M059J (cell line): ENCODE measurements at regions not wholly inside any gene's neighbourhood (a gene's known extent, or its start where the extent isn't known, plus 50 kb on each side); places are given as distances from the start of the nearest gene placed in this dataset.

Experiments used
- DNase-seq: peaks from one replicate; pipeline ENCODE4 v3.0.0-alpha.2; 2012; ENCODE audit warnings: low read depth

DNA sequence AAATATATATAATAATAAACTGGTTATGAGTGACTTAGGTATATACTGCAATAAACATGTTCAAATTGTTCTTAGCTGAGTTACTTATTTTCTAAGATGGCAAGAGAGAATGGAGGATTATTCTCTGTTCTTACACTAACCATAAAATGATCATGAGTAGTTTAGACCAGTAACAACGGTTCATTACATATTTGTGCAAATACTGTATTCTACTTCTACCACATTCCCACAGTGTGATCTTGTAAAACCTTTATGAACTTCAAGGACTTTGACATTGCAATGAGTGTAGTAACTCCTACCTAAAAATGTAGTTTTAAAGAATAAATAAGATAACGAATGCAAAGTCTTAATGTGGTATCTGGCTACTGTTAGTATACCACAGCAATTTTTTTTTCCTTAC, 353.7 kb upstream of the NCAM2 start:
- DNase-seq: no peak

DNA sequence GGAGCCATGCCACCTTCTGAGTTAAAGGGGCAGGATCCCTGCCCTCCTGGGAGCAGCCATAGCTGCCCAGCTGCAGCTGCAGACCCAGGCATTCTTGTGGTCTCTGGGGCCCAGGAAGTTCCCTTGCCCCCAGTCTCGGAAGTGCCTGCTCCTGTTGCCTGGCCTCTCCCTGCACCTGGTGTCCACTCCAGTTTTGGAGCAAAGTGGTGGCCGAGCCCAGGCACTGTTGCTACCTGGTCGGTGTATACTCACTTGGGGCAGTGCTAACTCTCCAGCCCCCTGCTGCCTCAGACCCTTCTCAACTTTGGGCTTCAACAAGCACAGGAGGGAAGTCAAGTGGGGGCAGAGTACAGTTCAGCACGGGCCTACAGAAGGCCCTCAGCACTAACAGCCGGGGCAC, 352.9 kb upstream of the NCAM2 start:
- no peak for DNase-seq

DNA sequence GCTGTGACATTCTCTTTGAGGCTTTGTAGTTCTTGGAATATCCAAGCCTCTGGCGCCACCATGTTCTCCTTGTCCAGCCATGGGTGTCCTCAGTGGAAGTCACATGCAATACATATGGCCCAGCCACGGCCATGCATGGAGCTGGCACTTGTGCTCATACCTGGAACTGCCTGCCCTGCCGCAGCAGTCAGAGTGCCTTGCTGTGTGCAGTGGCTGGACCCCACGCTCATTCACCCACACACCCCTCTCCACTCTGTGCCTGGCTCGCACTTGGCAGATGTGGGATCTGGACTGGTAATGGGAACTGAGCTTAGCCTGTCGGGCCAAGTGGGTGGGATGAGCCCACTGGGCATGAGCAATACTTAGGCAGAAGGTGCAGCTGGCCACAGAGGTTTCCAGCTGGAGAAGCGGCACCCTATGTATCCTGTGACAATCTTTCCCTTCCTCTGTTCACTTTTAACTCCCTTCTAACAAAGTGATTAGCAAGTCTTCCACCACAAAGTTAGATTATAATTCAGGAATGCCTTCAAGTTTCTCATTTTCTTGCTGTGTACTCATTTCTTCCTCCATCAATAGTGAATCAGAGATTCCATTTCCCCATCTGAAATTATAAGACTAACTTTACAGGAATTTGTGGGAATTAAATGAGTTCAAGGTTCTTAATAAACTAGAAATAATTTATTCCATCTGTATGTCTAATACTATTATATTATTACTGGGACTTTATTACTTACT, 351.6 kb upstream of the NCAM2 start:
- DNase-seq: no peak

DNA sequence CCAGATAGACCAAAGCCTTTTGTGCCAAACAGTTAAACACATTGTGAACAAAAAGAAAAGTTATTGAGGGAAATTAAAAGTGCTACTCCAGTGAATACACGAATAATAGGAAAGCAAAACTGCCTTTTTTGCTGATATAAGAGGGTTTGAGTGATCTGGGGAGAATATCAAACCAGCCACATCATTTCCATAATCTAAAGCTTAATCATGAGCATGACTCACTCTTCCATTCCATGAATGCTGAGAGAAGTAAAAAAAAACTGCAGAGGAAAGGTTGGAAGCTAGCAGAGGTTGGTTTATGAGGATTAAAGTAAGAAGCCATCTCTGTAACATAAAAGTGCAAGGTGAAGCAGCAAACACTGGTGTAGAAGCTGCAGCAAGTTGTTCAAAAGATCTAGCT, 350.6 kb upstream of the NCAM2 start:
- peak; percentile 8 for DNase-seq

DNA sequence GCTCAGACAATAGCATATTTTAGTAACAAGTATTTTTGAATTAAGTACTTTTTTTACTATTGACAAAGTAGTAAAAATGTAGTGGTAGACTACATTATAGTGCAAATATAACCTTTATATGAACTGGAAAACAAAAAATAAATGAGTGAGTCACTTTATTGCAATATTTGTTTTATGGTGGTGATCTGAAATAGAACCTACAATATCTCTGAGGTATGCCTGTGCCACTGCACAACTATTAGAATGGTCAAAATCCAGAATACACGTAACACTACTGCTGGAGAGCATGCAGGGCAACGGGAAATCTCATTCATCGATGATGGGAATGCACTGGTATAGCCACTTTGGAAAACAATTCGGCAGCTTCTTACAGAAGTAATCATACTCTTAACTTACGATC, 349.0 kb upstream of the NCAM2 start:
- no peak for DNase-seq

DNA sequence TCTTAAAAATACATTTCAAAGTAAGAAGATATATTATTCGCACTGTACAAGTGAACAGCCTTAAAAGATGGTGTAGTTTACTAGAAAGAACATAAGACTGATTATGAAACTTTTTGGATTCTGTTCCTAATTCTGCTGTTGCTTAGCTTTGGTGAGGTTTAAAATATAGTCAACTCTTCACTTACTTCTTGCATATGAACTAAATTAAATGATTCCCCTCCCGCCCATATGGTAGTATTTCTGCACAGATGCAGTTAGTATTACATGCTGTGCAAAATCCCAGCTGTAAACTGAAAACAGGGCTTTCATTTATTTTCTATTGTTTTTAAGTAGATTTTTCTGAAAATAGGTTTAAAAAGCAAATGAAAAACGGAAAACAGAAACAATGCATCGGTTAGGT, 345.4 kb upstream of the NCAM2 start:
- no peak for DNase-seq

DNA sequence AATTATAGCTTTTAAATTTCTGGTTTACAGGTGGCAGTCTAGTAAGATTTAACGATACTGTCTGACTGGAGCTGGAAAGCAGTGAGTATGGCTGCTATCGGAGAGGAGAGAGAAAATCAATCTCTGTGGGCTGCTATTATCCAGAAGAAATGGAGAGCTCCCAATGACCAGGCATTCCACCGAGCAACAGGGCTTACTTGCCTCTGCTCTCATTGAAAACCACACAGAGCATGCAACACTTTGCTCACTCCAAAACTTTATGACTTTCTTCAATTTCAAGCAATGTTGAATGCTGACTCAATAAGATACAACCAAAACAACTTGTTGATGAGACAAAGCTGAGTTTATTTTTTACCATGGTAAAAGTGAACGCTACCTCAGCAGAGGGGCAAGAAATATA, 337.0 kb upstream of the NCAM2 start:
- no peak for DNase-seq

DNA sequence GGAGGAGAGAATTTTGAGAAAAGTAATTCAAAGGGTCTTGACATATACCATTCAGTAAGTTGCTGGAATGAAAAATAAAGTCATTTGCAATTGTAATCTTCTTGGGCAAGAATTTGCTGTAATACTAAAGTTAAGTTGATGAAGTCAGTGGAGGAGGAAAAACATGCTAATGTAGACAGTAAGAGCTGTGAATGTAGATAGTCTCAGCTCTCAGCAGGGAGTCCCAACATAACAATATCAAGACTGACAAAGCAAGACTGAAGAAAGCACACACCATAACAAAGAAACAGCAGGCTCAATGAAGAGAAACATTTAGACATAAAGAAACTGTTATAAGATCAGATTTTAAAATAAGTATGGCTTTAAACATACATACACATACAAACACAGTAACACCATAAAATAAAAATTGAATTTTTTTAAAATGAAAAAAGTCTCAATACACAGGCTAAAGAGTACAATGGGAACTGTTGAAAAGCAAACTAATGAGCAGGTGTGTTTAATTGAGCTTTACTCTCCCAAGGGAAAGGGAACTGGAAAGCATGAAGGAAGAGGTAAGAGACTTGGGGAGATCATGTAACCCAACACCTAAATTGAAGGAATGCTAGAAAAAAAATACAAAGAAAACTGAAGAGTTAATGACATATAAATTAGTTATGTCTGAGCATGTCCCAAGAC, 336.3 kb upstream of the NCAM2 start:
- DNase-seq: no peak

DNA sequence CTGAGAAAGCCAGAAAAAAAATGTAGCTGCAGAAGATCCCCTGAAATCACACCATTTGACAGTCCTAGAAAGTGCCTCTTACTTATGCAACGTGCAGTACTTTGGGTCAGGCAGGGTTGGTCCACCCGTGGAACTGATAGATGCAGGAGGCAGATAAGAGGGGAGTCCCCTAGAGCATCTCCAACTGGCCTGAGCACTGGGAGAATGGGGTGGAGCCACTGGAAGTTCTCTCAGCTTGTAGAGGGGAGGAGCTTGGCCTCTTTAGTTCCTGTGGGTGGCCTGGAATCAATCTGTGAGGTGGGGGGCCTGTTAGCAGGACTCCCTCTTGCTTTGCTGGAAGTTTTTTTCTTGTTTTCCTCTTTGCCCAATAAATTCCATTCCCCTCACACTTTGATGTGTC, 335.7 kb upstream of the NCAM2 start:
- DNase-seq: no peak

DNA sequence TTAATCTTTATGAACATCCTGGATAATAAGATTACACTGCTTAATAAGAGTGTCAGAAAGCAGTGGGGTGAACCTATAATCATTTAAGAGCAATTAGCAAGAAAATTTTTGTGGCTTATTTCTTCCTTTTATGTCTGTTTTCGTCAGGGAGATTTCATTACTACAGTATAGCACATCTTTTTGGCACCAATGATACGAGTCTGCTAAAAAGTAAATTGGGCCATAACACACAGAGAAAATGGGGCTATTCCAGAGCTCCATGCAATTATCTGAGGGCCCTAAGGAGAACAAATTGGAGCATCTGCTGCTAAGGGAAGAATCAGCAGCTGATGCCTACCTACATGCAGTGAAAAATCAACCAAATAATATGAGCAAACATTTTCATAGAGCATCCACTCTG, 330.3 kb upstream of the NCAM2 start:
- DNase-seq: no peak

DNA sequence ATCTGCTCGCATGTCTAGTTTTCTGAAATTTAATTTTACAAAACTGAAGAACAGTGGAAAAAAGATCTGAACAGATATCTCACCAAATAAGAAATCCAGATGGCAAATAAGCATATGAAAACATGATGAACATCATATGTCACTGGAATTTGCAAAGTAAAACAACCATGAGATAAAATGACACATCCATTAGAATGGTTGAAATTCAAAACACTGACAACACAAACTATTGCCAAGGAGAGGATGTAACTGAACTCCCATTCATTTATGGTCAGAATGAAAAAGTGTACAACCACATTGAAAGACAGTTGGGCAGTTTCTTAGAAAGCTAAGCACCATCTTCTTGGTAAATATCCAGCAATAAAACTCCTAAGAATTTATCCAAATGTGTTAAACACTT, 312.7 kb upstream of the NCAM2 start:
- DNase-seq: no peak

DNA sequence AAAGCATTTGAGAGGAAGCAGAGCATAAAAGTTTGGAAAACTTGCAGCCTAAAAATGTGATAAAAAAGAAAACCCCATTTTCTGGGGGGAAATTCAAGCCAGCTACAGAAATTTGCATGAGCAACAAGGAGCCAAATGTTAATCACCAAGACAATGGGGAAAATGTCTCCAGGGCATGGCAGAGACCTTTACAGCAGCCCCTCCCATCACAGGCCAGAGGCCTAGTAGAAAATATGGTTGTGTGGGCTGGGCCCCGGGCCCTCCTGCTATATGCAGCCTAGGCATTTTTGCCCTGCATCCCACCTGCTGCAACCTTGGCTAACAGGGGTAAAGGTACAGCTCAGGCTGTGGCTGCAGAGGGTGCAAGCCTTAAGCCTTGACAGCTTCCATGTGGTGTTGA, 299.6 kb upstream of the NCAM2 start:
- DNase-seq: no peak

DNA sequence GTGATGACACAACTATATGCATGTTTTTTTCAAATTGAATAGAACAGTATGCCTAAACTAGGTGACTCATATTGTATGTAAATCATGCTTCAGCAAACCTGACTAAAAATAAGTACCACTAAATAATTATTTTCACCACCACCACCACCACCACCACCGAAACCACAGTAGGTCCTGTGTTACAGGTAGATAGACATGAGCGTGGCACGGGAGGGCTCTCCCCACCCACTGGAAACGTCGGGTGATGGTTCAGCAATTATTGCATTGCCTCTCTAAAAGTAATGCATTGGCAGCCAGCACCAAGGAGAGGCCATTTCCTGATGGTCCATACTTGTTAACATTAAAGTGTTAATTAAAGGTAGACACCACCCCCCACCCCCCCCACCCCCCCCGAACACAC, 297.0 kb upstream of the NCAM2 start:
- DNase-seq: no peak

DNA sequence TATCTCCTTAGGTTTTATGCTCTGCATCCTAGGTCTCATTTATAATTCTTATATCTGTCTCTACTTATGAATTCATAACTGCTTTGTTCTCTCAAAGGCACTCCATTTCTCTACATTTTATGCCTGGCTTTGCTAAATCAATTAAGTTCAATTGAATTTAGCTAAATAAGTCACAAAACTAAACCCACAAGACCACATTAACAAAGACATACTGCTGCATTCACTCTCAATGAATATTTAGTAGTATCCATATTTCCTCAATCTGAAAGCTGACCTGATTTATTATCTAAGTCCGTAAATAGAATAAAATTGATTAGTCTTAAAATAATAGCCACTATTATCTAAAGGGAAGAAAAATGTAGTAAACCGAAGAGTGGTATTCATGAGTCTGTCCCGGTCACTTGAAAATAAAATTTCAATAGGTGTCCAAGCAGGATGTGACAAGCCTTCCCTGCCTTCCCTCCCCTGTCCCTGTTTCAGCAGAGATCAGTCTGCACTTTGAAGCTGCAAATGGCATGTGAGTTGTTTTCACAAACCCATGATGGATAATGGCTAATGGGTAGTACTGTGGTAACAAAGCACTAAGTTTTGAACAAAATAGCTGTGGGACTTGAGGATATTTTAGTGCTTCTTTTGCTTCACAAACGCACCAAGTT, 295.0 kb upstream of the NCAM2 start:
- DNase-seq: no peak

DNA sequence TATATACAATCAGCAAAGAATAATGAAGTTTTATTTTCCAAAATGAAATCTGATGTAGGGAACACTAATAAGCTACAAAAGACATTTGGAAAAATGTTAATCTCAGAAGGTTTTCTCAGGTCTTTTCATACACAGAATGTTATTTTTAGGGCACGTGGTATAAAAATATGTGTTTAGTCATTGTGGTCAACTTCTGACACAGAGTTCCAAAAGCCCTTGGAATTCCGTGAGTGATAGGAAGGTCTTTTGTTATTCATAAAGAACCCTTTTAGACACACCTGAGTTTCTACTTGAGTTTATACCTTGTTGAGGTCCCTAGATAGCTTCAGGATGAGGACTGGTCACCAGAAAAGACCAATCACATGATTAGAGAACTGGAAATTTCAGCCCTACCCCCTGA, 277.6 kb upstream of the NCAM2 start:
- peak; percentile 34 for DNase-seq

DNA sequence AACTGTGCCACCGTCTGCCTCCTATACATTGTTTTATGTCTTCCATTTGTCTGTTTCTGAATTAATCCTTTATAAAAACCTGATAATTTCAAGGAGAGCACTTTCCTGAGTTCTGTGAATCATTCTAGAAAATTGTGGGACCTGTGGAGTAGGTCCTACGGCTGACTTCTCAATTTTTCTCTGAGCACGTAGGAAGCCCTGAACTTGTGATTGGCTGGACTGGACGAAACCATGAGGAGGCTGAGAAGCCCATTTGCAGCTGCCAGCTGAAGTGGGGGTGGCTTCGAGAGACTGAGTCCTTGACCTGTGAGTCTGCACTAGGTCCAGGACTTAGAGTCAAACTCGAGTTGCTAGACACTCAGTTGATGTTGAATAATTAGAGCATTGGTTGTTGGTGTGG, 277.1 kb upstream of the NCAM2 start:
- DNase-seq: peak; percentile 36

DNA sequence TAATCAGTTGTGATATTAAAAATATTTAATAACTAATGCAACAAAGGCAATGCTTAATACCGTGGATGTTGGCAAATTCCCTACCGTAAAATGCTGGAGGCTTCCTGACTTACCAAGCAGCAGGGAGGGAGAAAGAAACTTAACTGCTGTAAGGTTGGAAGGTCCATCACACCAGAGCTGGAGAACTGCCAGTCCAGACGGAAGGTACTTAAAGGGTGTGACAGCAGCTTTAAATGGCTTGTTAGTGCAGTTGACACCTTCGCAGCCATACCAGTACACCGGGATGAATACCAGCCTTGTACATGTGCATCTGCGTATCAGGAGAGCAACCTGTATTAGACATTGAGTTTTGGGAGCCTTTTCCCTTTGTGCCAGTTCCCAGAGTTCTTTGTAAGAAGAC, 269.5 kb upstream of the NCAM2 start:
- no peak for DNase-seq

DNA sequence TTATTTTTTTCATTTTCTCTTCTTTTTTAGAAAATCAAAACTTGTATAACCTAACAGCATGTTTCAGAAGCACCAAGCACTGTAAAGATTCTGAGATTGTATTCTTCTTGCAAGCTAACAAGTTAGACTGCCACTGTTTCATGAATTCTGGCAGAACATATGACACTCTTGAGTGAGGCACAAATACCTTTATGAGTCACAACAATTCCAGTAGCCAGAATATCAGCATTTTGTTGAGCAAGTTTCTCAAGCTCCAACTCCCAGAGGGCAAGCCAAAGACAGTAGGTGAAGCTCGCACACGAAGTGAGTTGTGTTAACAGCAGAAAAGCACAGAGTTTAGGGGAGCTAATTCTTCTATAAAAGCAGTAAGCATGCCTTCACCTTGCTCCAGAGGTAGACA, 268.8 kb upstream of the NCAM2 start:
- DNase-seq: no peak

DNA sequence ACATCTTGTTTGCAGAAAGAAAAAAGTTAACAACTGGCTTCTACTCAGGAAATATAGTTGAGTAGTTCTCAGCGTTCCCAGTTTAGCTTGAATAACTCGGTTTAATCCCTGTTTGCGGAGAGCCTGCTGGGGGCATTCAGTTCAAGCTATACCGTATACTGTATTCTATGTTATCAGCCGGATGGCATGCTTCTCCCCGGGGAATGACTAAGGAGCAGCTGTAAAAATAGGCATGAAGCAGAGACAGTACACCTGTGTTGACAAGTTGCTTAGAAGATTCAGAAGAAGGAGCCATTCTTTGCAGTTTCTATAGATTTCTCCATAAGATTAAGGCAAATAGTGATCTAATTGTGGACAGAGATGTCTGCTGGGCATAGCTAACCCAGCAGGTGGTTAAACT, 267.8 kb upstream of the NCAM2 start:
- no peak for DNase-seq

DNA sequence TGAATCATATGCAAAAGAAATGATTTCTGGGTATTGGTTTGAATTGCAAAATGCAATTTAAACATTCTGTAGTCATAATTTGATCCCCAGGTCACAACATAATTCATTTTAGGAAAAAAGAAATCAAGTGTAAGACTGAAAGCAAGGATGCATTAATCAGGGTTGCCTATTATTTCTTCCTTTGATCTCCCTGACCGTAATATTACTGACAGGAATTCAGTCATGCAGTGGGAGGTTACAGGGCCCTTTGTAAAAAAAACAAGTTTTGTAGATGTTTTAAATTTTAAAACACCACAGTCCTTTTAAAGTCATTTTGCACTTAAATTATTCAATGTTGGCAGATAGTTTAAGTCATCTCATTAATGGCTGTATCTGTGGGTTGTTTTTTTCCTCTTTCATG, 263.0 kb upstream of the NCAM2 start:
- DNase-seq: no peak

DNA sequence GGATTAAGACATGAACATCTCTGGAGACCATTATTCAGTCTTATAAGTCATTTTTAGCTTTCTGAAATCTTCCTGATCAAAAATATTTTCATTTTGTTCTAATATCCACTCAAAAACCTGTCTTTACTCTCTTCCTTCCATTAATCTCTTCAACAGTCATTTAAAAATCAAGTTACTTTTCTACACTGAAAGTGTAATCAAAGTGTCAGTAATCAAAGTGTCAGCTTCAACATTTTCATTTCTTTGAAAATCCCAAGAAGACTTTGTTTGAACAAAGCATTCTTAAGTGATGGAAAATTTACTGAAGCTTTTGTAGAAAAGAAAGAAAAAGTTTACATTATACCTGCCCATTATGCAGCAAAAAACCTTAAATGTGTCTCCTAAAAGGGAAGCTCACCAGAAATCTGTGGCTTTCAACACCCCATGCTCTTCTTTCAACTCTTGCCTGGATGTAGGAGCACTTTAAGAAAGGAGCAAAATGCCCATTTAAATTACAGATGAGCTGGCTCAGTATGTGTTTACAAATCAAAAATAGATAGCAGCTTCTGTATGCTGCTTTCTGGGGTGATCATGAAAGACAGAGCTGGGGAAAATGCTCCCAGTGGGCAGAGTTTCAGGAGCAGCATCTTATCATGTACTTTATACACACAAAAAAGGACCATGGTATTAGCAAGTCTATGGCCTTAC, 260.8 kb upstream of the NCAM2 start:
- DNase-seq: no peak

DNA sequence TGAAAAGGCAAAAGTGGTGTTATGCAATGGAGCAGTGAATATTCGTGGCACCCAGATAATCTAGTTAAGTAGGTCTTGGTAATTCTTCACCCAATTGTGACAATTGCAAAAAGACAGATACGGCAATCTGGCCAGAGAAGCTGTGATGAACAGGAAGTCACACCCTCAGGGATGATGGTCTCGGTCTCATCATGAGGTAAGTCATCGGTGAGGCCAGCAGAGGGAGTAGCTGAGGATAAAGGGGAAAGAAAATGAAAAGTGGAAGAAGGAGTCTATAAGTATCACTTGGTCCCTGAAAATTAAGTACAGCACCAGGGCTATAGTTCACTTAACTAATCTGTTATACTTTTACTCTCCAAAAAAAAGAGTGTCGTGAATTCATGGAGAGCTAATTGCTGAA, 258.8 kb upstream of the NCAM2 start:
- DNase-seq: no peak

DNA sequence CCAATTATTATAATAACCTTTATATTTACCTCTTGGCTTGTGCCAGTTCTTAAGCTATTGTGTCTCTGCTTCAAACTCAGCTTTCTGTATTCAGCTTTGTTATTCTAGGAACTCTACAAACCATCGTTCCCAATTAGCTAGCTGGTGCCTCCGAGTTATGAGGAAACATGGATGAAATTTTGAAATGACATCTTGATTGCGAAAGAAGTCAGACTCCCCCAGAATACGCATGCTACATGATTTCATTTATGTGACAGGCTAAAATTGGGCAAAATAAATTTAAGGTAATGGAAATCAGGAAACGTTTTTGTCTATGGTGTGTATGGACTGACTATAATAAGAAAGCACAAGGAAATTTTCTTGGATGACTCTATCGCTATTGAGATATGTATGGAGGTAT, 256.8 kb upstream of the NCAM2 start:
- DNase-seq: no peak
